ENCODE measurements at regions not wholly inside any gene's neighbourhood (a gene's known extent, or its start where the extent isn't known, plus 50 kb on each side); places are given as distances from the start of the nearest gene placed in this dataset.

DNA sequence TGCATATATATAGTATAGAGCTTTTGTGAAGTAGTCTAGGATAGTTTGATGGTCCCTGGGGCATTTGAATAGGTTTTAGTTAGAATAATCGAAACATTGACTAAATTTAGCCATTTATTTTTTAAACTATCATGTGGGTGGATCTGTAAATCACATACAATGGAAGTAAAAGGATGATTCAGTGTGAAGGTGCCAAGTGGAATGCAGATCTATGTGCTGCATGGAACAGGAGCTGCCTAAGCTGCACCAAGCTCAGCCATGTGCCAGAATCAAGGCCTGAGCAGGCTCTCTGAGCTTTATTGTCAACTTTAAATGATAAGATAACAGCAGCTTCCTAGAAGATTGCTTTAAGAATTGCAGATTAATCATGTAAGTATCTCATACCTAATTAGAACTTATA is 1996.2 kb upstream of the PIK3C3 start:
- Histone ChIP-seq H3F3A (ENCODE audit: low read depth) (no peaks in the 10 kb centered on the region), H3K36me3 (no peaks in the 10 kb centered on the region), H3K4me2 (no peak overlapping the region), H3K9ac (no peak overlapping the region), H4K20me1 (ENCODE audit: low read depth) (no peaks in the 10 kb centered on the region), H3K27me3 (no peaks in the 10 kb centered on the region), H3K4me1 (no peaks in the 10 kb centered on the region), H2AFZ (replicated peaks) (no peak overlapping the region), H3K79me2 (ENCODE audit: low read depth) (no peaks in the 10 kb centered on the region), H3K9me3 (ENCODE audit: low read depth) (no peaks in the 10 kb centered on the region), H3K4me3 (no peak overlapping the region), H3K27ac (no peak overlapping the region)
- Mint-ChIP-seq H3K4me1 (no peaks in the 10 kb centered on the region), H3K27me3 (ENCODE audit: insufficient read depth, low read depth) (no peaks in the 10 kb centered on the region), H3K27ac (no peak overlapping the region), H3K4me3 (no peak overlapping the region), H3K36me3 (no peaks in the 10 kb centered on the region), H3K9me3 (peaks cover 11% of the 10 kb centered on the region)
- DNase-seq (ENCODE audit: low spot score), result no peak
- TF ChIP-seq EZH2 (IDR thresholded peaks at IDR 0.05), result no peak
- TF ChIP-seq, protein P1, sequence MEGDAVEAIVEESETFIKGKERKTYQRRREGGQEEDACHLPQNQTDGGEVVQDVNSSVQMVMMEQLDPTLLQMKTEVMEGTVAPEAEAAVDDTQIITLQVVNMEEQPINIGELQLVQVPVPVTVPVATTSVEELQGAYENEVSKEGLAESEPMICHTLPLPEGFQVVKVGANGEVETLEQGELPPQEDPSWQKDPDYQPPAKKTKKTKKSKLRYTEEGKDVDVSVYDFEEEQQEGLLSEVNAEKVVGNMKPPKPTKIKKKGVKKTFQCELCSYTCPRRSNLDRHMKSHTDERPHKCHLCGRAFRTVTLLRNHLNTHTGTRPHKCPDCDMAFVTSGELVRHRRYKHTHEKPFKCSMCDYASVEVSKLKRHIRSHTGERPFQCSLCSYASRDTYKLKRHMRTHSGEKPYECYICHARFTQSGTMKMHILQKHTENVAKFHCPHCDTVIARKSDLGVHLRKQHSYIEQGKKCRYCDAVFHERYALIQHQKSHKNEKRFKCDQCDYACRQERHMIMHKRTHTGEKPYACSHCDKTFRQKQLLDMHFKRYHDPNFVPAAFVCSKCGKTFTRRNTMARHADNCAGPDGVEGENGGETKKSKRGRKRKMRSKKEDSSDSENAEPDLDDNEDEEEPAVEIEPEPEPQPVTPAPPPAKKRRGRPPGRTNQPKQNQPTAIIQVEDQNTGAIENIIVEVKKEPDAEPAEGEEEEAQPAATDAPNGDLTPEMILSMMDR (IDR thresholded peaks at IDR 0.05), result no peak
- TF ChIP-seq EZH2phosphoT487 (IDR thresholded peaks at IDR 0.05), result no peak

DNA sequence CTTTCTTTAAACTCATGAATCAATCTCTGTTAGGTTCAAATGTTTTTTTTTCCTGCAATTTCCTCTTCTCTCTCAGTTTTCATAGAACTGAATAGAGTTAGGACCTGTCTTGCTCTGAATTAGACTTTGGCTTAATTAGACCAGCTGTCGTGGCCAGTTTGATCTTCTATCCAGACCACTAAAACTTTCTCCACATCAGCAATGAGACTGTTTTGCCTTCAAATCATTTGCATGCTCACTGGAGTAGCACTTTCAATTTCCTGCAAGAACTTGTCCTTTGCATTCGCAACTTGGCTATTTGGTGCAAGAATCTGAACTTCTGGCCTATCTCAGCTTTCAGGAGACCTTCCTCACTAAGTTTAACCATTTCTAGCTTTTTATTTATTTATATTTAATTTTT is 2002.2 kb upstream of the PIK3C3 start:
- TF ChIP-seq EZH2 (IDR thresholded peaks at IDR 0.05), result no peak
- TF ChIP-seq EZH2phosphoT487 (IDR thresholded peaks at IDR 0.05), result no peak
- TF ChIP-seq, protein P1 (IDR thresholded peaks at IDR 0.05), result no peak
- H3K4me2 ChIP-seq, result no peak overlapping the region
- no peaks in the 10 kb centered on the region for H3K27me3 ChIP-seq
- no peaks in the 10 kb centered on the region for H4K20me1 ChIP-seq (ENCODE audit: low read depth)
- Mint-ChIP-seq H3K36me3 (no peaks in the 10 kb centered on the region), H3K4me1 (no peaks in the 10 kb centered on the region), H3K4me3 (no peak overlapping the region), H3K9me3 (peaks cover 8% of the 10 kb centered on the region), H3K27me3 (ENCODE audit: insufficient read depth, low read depth) (no peaks in the 10 kb centered on the region), H3K27ac (no peak overlapping the region)
- no peaks in the 10 kb centered on the region for H3F3A ChIP-seq (ENCODE audit: low read depth)
- H2AFZ ChIP-seq (replicated peaks), result peak overlapping the region; percentile 45
- DNase-seq (ENCODE audit: low spot score), result no peak
- H3K4me1 ChIP-seq, result no peaks in the 10 kb centered on the region
- H3K4me3 ChIP-seq, result no peak overlapping the region
- H3K27ac ChIP-seq, result no peak overlapping the region
- H3K9ac ChIP-seq, result no peak overlapping the region
- H3K36me3 ChIP-seq, result no peaks in the 10 kb centered on the region
- H3K9me3 ChIP-seq (ENCODE audit: low read depth), result no peaks in the 10 kb centered on the region
- no peaks in the 10 kb centered on the region for H3K79me2 ChIP-seq (ENCODE audit: low read depth)

DNA sequence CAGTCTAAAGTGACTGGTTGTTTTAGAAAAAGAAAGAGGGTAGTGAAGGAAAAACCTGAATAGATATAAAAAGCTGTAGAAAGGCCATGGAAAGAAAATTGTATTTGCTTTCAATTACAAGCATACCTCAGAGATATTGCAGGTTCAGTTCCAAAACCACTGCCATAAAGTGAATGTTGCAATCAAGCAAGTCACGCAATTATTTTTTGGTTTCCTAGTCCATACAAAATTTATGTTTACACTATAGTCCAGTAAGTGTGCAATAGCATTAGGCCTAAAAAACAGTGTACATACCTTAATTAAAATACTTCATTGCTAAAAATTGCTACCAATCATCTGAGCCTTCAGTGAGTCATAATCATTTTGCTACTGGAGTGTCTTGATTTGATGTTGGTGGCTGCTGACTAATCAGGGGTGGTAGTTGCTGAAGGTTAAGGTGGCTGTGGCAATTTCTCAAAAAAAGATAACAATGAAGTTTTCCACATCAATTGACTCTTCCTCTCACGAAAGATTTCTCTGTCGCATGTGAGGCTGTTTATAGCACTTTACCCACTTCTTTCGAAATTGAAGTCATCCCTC is 2003.8 kb upstream of the PIK3C3 start:
- Histone ChIP-seq H3K27me3 (no peaks in the 10 kb centered on the region), H3K36me3 (no peaks in the 10 kb centered on the region), H3K9ac (no peak overlapping the region), H3K4me2 (no peak overlapping the region), H3F3A (ENCODE audit: low read depth) (no peaks in the 10 kb centered on the region), H4K20me1 (ENCODE audit: low read depth) (no peaks in the 10 kb centered on the region), H3K79me2 (ENCODE audit: low read depth) (no peaks in the 10 kb centered on the region), H2AFZ (replicated peaks) (no peak overlapping the region), H3K9me3 (ENCODE audit: low read depth) (no peaks in the 10 kb centered on the region), H3K4me3 (no peak overlapping the region), H3K4me1 (no peaks in the 10 kb centered on the region), H3K27ac (no peak overlapping the region)
- H3K27me3 Mint-ChIP-seq (ENCODE audit: insufficient read depth, low read depth), result no peaks in the 10 kb centered on the region
- peaks cover 4% of the 10 kb centered on the region for H3K4me1 Mint-ChIP-seq
- no peak for DNase-seq (ENCODE audit: low spot score)
- H3K36me3 Mint-ChIP-seq, result no peaks in the 10 kb centered on the region
- no peak overlapping the region for H3K4me3 Mint-ChIP-seq
- TF ChIP-seq EZH2phosphoT487 (IDR thresholded peaks at IDR 0.05) (no peak), EZH2 (IDR thresholded peaks at IDR 0.05) (no peak)
- TF ChIP-seq, protein P1 (IDR thresholded peaks at IDR 0.05), result no peak
- H3K27ac Mint-ChIP-seq, result no peak overlapping the region
- no peaks in the 10 kb centered on the region for H3K9me3 Mint-ChIP-seq
